Endothelial cell of umbilical vein (primary cell): ENCODE measurements at regions not wholly inside any gene's neighbourhood (a gene's known extent, or its start where the extent isn't known, plus 50 kb on each side); places are given as distances from the start of the nearest gene placed in this dataset.

ENCODE experiments used
- CTCF ChIP-seq, 2 donors: IDR thresholded peaks; 1 replicate in 1 of 2; 2 replicates in 1 of 2; pipeline ENCODE4 v1.5.1; 2011; ENCODE audit warnings: low read length in 2 of 2, mild to moderate bottlenecking in 2 of 2, moderate library complexity in 2 of 2, control low read depth in 1 of 2, inconsistent platforms in 1 of 2, low read depth in 1 of 2; ENCODE audit not compliant: insufficient read depth in 1 of 2; ENCODE audit errors: extremely low read depth in 1 of 2
- EZH2 ChIP-seq: IDR thresholded peaks from 2 replicates; pipeline ENCODE4 v1.6.1; 2012; ENCODE audit warnings: borderline replicate concordance, low read depth, mild to moderate bottlenecking, moderate library complexity, low read length, inconsistent platforms; ENCODE audit not compliant: severe bottlenecking
- FOS ChIP-seq: IDR thresholded peaks from 2 replicates; pipeline ENCODE4 v1.6.1; 2011; ENCODE audit warnings: mild to moderate bottlenecking, low read length, moderate library complexity, borderline replicate concordance; ENCODE audit not compliant: insufficient read depth
- JUN ChIP-seq: IDR thresholded peaks from 2 replicates; pipeline ENCODE4 v1.6.1; 2011; ENCODE audit warnings: borderline replicate concordance, low read depth; ENCODE audit not compliant: insufficient read length, insufficient read depth
- MAX ChIP-seq: IDR thresholded peaks from 2 replicates; pipeline ENCODE4 v1.6.1; 2011; ENCODE audit not compliant: insufficient read depth, insufficient read length
- MYC ChIP-seq: IDR thresholded peaks from one replicate; pipeline ENCODE4 v1.6.1; 2011; ENCODE audit warnings: mild to moderate bottlenecking, low read depth, low read length
- POLR2A ChIP-seq: IDR thresholded peaks from 2 replicates; pipeline ENCODE4 v1.6.1; 2012; ENCODE audit warnings: low read depth, mild to moderate bottlenecking, control low read depth, low read length
- POLR2AphosphoS5 ChIP-seq: IDR thresholded peaks from 2 replicates; pipeline ENCODE4 v1.6.1; 2012; ENCODE audit warnings: low read depth, mild to moderate bottlenecking, control low read depth, low read length, moderate library complexity; ENCODE audit not compliant: insufficient read depth

- TF ChIP-seq CTCF (IDR thresholded peaks at IDR 0.05; ENCODE audit: extremely low read depth in 1 of 2, insufficient read depth in 1 of 2, low read depth in 1 of 2, low read length in 2 of 2), result no peak
- no peak for TF ChIP-seq JUN
- TF ChIP-seq POLR2A, result no peak
- TF ChIP-seq POLR2AphosphoS5, result no peak
- TF ChIP-seq FOS, result no peak
- TF ChIP-seq EZH2, result no peak
- no peak for TF ChIP-seq MAX
- TF ChIP-seq MYC, result no peak
These were observed 703.5 kb upstream of the CHAC2 start for GRCh38 chr2:53064154-53064553.
